ENCODE measurements at regions not wholly inside any gene's neighbourhood (a gene's known extent, or its start where the extent isn't known, plus 50 kb on each side); places are given as distances from the start of the nearest gene placed in this dataset.

- no peak overlapping the region for H3K27ac Mint-ChIP-seq (ENCODE audit: unreplicated experiment)
- H3K27me3 Mint-ChIP-seq (ENCODE audit: unreplicated experiment) = peaks cover 7% of the 10 kb centered on the region
- no peaks in the 10 kb centered on the region for H3K36me3 Mint-ChIP-seq (ENCODE audit: unreplicated experiment)
- no peak for DNase-seq (ENCODE audit: extremely low spot score, unreplicated experiment)
- H3K9me3 Mint-ChIP-seq (ENCODE audit: unreplicated experiment) = no peaks in the 10 kb centered on the region
- TF ChIP-seq CTCF (IDR thresholded peaks at IDR 0.05) = no peak
- peaks cover 33% of the 10 kb centered on the region for H3K4me1 Mint-ChIP-seq (ENCODE audit: unreplicated experiment)
- no peak overlapping the region for H3K4me3 Mint-ChIP-seq (ENCODE audit: unreplicated experiment)
Measured at GRCh38 chr4:159052315-159052714, 50.6 kb upstream of the RAPGEF2 start.

Measured in osteocyte (in vitro differentiated cells).